COR-L47 (cell line): ENCODE measurements at regions not wholly inside any gene's neighbourhood (a gene's known extent, or its start where the extent isn't known, plus 50 kb on each side); places are given as distances from the start of the nearest gene placed in this dataset.
"Not testable (repeated sequence)": the region's sequence is repeated elsewhere in the genome, so short reads cannot be mapped to it uniquely, and the experiment has no call there.

Experiments
- DNase-seq: peaks from one replicate; lab custom pipeline; 2025; lab: John Stamatoyannopoulos, UW

DNA sequence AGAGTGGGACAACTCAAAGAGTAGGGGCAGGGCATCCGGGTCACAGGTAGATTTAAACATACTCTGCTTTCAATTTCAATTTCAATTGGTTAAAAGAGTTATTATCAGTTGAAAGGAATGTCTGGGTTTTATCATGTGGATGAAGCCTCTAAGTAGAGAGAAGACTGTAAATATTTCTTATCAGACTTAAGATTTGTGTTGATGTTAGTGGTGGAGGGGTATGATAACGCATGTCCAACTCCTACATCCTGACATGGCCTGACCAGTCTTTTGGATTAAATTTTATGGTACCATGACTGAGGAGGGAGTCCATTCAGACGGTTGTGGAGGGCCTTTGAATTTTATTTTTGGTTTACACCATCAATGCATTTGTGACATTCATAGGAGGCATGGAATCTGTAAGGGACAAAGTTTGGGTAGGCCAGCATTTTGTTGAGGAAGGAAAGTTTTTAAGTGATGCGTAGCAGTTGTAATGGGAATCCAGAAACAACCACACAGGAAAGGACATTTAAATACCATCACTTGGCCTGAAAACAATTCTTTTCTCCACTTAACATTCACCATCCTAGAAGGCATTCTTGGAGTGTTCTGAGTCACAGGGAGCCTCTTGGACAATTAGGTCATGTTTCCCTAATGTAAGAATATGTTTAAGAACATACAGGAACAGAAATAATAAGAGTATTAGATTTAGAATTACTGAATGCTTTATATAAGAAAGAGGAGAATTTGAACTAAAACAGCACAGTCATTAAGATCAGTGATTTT is 371.9 kb downstream of the ATP23 start:
- no peak for DNase-seq

DNA sequence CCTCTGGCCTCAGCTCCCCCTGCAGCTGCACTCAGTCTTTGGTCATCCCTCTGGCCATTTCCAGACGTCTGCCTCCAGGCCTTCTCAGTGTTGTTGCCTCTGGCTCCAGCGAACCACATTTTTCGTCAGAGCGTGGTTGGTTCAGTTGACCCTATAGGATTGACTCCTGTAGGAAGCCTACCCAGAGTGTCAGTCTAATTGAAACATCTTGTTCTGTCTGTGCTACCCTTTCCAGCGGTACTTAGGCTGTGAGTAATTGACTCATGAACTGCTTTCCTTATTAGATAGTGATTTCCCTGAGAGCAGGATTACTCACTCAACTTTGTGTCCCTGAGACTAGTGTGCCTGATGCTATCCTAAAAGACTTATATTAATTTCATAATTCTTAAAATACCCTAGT is 373.2 kb downstream of the ATP23 start:
- no peak for DNase-seq

DNA sequence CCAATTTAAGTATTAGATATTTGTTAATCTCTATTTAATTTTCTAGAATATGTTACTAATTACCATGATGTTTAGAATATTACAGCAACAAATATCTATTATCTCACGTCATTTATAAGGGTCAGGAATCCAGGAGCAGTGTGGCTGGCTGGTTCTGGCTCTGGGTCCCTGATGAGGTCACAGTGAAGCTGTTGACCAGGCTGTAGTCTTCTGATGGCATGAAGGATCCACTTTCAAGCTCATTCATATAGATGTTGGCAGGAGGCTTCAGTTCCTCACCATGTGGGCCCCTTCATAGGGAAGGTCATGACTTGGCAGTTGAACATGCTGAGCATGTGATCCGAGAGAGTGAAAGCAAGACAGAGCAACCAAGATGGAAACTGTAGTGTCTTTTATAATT is 375.6 kb downstream of the ATP23 start:
- DNase-seq = no peak

DNA sequence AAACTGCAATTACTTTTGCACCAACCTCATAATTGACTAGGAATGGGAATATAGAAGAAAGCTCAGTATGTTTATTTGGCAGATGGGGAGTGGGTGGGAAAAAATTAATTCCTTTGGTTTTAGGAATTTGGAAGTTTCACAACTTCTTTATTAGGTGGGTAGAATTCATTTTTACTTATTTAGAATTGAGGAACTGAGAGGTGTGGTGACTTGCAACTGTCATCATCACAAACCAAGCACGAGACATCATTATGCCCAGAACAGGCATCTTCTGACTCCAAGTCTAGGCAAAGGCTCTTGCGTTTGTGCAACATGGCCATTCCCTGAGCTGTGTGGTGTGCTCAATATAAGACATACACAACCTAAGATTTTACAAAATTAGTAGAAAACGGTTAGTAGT is 380.0 kb downstream of the ATP23 start:
- no peak for DNase-seq

DNA sequence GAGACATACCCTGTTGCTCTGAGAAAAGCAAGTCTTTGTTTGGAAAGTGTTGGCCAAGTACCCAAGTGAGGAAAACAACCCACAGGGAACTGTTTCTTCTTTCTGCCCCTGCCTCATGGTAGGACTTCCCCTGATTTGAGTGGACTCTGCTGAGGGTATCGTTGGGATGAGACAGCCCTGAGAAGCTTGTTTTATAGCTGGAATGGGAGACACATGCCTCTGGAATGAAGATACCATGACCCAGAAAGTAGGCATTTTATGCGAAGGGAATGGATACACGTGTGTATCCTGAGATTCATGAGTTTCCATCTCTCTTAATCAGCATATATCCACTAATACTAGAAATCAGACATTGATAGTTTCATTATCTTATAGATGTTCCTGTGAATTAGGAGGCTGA is 382.3 kb downstream of the ATP23 start:
- no peak for DNase-seq

DNA sequence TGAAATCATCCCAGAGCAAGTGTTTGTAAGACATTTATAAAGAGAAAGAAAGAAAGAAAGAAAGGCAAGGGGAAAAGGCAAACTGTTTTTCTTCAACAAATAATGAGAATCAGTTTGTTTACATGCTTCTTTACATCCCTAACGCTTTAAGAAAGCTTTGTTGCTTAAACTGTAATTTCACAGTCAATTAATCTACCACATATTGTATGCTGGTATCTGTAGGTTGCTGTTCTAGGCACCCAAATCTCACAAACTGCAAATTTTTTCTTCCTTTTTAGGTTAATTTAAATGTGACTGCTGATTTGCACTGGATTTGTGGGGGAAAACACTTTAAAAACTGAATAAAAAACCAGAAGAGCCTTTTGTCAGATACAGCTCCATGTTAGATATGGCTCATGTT is 384.2 kb downstream of the ATP23 start:
- no peak for DNase-seq

DNA sequence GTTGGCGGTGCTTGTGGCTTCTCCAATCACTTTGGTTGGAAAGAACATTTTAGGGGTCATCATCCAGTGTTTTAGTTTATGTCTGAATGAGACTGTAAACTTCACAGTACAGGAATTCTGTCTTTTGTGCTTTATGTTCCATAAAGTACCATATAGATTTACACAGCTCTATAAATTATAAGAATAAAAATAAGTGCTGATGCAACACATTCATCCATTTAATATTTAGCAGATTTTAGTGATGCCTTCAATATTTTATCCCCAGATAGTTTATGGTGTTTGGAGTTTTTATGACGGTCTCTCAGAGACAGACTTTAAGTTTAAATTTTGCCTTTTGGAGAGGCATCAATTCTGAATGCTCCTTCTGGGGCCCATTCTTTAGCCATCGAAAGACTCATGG is 385.2 kb downstream of the ATP23 start:
- no peak for DNase-seq

DNA sequence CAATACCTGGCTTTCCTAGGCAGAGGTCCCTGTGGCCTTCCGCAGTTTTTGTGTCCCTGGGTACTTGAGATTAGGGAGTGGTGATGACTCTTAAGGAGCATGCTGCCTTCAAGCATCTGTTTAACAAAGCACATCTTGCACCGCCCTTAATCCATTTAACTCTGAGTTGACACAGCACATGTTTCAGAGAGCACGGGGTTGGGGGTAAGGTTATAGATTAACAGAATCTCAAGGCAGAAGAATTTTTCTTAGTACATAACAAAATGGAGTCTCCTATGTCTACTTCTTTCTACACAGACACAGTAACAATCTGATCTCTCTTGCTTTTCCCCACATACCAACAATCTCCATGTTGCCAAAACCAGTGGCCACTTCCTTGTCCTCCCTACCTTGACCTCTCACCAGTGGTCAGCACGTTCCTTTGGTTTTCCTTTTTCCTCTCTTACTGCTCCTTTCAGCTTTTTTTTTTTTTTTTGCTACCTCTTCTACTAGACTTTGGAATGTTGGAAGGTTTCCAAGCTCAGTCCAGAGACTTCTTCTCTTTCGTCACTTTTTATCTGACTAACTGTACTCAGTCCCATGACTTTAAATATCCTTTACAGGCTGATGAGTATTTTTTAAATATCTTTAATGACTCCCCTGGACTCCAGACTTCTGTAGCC is 395.3 kb downstream of the ATP23 start:
- not testable (repeated sequence) for DNase-seq

DNA sequence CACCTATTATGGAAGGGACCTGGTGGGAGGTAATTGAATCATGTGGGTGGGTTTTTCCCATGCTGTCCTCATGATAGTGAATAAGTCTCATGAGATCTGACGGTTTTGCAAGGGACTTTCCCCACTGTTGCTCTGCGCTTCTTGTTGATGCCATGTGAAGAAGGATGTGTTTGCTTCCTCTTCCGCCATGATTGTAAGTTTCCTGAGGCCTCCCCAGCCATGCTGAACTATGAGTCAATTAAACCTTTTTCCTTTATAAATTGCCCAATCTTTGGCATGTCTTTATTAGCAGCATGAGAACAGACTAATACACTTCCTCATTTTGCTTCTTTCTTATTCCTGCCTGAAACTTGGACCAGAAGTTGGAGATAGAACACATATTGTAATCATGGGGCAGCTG is 396.2 kb downstream of the ATP23 start:
- not testable (repeated sequence) for DNase-seq

DNA sequence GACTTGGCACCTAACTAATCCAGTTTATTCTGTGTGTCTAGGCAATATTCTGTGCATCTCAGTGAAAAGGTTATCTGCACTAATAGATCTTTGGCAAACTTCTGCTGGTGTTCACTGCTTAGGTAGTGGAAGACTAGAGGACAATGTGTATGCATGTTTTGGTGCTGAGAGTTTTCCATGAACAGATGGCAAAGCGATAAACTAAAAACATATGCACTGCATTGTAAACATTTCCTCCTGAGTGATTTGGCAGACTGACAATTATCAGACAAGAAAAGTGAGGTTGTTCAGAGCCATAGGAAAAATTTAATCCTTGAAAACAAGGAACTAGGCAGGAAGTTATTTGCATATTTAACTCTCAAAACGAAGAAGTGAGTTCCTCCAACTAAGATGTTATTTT is 400.4 kb downstream of the ATP23 start:
- peak; percentile 18 for DNase-seq

DNA sequence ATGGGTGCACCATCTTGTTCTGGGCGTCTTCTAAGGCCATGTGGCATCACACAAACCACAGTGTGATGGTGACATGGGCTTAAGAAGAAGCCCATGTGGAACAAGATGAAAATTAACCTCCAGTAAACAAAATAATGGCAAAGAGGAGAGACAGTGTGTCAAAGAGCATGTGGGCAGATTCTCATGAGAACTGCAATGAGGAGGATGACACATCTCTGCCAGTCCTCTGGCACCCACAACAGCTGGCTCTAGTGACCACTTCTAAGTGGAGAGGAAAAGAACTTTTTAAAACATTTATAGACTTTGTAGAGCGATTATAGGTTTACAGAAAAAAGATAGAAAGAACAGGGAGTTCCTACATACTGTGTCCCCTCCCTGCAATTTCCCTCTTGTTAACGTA is 401.4 kb downstream of the ATP23 start:
- no peak for DNase-seq

DNA sequence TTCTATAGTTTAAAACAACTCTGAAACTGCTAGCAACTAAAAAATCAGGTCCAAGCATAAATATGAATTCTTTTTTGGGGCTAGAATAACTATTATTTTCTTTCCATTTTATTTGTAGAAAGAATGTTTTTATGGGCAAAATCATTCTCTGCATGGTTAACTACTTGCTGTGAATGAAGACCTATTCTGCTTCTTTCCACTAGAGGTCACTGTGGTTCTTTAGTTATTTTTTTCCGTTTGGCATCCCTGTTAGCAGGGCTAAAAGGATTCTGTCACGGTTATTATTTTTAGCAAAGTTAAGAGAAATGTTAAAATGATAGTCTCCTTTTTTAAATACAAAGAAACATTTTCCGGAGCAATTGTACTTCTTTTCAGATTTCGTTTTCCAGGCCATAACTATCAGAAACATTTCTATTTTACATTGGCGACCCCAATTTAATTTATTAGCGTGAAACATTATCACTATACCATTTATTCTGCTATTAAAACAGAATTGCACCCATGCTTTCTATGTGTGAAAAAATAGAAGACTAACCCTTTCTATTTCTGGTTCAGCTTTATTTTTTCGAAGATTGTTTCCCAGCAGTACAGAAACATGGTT is 404.8 kb downstream of the ATP23 start:
- DNase-seq = peak; percentile 39

DNA sequence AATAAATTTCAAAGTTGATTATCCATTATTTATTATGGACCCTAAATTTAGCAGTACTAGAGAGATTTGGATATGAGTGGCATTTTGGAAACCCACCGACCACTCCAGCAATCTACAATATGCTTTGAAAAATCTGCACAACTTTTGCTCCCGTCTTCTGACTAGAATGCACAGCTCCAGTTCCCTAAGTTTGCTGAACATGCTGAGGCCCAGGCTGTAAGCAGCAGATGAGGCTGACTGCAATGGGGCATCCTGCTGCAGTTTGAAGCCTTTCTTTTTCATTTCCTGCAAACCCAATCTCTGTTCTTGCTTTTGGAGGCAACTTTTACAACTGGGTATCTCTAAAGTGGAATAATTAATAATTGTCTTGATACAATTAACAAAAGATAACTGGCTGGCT is 405.8 kb downstream of the ATP23 start:
- DNase-seq = no peak

DNA sequence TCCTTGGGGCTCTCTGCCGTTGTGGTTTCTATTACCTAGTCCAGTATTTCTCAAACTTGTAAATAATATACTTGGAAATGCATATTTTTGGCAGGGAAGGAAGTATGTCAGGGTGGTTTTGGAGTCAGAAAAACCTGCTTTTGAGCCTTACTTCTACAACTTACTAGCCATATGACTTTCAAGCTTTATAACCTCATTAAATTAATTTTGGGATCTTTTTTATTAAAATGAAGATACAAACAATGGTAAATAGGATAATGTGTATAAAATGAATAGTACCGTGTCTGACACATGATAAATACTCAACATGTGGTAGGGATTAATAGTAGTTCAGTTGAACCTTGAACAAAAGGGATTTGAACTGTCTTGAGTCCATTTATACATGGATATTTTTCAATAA is 406.3 kb downstream of the ATP23 start:
- no peak for DNase-seq

DNA sequence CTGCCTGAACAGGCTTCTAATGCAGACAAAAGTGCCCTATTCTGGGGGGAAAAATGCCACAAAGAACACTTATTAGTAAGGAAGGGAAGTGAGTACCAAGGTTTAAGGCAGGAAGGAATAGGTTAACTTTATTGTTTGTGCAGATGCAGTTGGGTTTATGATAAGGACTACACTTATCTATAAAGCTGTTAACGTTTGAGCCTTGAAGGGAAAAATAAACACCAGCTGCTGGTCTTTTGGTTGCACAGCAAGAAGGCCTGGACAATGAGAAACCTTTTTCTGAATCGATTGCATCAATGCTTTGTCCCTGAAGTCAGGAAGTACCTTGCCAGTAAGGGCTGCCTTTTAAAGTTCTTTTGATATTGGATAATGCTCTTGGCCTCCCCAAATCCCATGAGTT is 407.8 kb downstream of the ATP23 start:
- no peak for DNase-seq

DNA sequence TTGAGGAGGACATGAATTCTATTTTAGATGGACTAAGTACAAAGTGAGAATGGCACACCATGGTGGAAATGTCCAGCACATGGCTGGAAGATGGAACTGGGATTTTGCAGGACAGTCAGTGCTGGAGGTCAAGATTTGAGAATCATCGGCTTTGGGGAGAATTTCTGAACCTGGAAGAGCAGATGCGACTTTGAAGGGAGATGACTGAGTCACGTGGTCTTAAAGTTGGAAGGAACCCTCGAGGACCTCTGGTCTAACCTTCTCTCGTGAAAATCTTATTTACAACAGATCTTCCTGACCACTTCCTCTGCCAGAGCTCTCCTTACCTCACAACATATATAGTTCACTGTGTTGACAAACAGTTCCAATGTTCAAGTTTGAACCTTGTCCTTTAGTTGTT is 415.4 kb downstream of the ATP23 start:
- no peak for DNase-seq

DNA sequence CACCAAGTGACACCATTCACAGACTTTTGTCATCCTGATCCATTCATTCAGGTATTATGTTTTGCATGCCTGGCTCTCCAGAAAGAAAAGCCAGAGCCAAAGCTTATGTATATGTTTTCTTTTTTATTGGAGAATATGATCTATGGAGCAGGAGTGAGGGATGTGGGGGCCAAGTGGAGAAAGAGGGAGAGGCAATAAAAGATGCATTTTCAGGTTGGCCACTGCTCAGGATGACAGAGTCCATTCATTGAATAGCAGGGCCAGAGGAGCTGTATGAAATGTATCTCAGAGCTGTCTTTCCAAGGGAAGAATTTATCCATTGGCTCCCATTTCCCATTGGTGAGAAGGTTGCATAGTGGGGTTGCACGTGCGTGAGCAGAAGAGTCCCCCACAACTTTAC is 416.1 kb downstream of the ATP23 start:
- no peak for DNase-seq

DNA sequence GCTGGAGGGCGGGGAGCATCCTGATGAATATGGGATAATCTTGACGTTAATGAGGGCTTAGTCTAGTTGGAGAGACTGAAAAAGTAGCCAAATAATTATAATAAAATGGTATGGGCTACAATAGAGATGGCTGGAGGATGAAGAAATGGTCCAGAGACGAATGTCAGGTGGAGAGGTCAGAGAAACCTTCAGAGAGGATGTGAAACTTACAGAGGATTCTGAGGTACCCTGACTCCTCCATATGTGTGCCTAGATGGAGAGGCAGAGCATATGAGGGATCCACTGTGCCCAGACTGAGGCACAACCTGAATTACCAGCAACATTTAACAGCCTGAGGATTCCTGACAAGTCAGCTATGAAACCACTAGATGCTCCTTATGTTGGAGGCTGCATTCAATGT is 417.0 kb downstream of the ATP23 start:
- no peak for DNase-seq

DNA sequence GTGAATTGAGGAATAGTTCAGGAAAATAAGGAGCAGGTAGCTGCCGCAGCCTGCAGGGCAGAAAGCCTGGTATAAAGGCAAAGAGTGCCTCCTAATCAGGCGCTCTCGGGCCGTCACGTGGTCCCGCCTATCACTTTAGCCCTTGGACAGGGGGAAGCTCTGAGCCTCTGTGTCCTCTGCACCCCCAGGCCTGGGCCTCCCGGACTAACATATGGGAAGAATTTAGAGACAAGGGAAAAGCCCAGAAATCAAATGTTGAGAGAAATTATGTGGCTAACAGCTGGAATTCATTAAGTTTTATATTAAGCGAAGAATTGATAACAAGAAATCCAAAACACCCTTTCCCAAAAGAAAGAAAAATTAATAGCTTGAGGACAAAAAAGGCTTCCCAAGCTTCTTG is 417.7 kb downstream of the ATP23 start:
- DNase-seq = no peak

DNA sequence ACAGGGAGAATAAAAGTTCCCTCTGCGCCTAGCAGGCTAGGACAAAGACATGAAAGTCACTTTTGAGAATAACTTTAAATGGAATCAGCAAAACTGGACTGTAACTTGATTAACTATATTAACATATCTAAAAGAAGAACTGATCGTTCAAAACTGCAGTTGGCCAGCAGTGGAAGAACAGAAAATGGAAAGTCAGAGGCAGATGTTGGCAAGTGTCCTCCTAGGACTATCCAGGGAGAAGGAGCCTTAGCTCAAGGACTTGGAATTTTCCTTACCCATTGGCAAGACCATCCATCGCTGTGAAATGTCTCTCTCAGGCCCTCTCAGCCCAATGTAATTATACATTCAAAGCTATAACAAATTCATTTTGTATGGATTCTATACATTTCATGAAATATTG is 419.7 kb downstream of the ATP23 start:
- no peak for DNase-seq

DNA sequence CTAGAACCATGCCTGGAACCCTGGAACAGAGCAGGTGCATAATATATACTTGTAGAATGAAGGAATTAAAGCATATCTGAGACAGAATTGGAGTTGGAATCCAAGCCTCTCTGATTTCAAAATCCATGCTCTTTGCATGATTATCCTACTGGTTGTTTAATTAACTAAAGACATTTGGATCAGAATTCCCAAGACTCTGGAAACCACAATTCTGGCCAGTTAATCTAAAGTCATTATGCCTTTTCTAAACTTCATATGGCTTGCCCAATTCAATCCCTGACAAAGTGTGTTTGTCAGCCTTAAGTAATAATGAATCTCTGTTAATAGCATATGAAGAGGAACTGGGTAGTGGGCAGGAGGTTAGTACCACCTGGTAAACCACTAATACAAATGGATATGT is 422.6 kb downstream of the ATP23 start:
- no peak for DNase-seq

DNA sequence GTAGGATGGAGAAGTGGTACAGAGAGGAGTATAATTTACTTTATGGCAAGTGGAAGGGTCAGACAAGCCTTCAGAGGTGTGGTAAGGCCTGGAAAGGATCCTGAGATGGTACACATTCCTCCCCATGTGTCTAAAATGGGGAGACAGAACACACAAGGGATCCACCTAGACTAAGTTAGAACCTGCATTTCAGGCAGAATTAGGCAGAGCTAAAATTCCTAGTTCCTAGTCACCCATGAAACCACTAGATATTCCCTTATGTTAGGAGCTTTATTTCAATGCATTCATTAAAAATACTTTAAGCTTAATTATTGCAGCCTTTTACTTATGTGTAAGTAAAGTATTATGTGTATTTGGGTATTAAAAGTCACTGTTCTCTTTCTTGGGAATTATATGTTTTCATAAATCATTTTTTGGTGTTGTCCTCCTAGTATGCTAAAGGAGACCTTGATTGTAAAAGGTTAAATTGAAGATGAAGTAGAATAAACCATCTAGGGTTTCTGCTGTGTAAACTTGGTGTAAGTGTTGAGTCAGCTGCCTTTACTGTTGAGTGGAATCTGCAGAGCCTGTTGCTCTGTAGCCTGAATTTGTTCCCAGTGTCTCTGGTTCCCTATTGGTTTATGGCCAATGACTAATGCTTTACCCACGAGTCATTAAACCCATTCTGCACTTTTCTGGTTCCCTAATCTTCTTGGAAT is 423.2 kb downstream of the ATP23 start:
- DNase-seq = no peak

DNA sequence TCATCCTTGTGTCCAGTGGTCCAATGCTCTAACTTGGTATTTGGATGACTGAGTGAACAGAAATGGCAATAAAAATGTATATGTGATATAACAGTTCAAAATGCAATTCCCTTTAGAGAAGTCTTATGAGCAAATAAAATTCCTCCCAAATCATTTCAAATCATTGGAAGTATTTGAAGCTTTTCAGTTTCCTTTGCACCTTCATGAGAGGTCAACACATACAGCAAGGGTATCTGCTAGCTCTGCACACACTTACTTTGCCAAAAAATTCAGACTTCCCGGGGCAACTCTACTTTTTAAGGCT is 423.7 kb downstream of the ATP23 start:
- no peak for DNase-seq
